Transverse colon (tissue), 3 donors: ENCODE measurements at regions not wholly inside any gene's neighbourhood (a gene's known extent, or its start where the extent isn't known, plus 50 kb on each side); places are given as distances from the start of the nearest gene placed in this dataset.

Experiments
- CTCF ChIP-seq, 5 experiments: fragments of 200-600 bp in 3 of 5; fragments of 450-650 bp in 2 of 5; sonication (generic) in 3 of 5; IDR thresholded peaks; 1 replicate in 2 of 5; 2 replicates in 3 of 5; pipeline ENCODE4 v1.5.1; 2016 to 2017; ENCODE audit warnings: antibody characterized with exemption in 5 of 5, inconsistent platforms in 3 of 5, mild to moderate bottlenecking in 2 of 5, moderate library complexity in 1 of 5
- EP300 ChIP-seq: sonication (generic); formaldehyde crosslinking; IDR thresholded peaks from one replicate; pipeline ENCODE4 v1.6.1; 2017; ENCODE audit warnings: antibody characterized with exemption, low read depth
- POLR2A ChIP-seq: fragments of 450-650 bp; IDR thresholded peaks from one replicate; pipeline ENCODE4 v1.6.1; 2016; ENCODE audit warnings: antibody characterized with exemption, mild to moderate bottlenecking, moderate library complexity

- TF ChIP-seq EP300 (no peak), CTCF (IDR thresholded peaks at IDR 0.05) (no peak), POLR2A (no peak)
These were observed 229.2 kb upstream of the MME start for GRCh38 chr3:154850921-154851320.
